GM18873 (cell line): ENCODE measurements at regions not wholly inside any gene's neighbourhood (a gene's known extent, or its start where the extent isn't known, plus 50 kb on each side); places are given as distances from the start of the nearest gene placed in this dataset.

Experiments
- ATAC-seq: cut with Tn5 transposase; IDR thresholded peaks from one replicate; pipeline ENCODE4 v1.9.1; 2021; ENCODE audit warnings: mild to moderate bottlenecking, moderate library complexity, moderate number of reproducible peaks; ENCODE audit not compliant: unreplicated experiment, low FRiP score

DNA sequence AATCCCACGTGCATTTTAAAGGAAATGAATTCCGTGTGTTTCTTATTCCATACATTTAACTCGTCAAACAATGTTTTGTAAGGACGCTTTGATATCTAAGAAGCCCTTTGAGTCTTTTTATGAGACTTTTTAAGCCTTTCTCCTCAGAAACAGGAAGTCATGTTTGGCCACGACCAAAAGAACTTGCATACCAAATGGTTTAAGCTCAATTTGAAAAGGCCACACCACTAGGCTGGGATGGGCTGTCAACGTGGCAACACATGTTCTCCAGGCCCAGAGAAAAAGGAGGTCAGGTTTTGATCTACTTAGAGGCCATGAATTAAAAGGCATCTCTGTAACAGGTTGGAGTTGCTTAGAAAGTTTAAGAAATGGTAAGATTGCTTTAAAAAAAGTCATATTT lies 441.8 kb downstream of the CMPK2 start:
- no peak for ATAC-seq

DNA sequence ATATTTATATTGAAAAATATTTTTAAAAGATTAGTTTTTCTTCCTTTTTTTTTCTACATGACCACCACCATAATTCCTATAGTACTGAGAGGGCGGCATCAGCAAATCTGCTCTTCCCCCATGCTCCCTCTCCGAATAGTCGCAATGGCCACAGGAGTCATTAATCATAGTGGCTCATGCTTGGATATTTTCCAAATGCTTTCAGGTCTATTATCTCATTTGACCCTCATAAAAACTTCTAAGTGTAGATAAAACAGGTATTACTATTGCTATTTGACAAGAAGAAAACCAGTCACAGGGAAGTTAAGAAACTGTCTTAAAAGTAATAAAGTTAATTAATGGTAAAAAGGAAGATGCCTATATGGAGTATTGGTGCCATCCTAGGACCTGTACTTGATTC lies 440.7 kb downstream of the CMPK2 start:
- no peak for ATAC-seq

DNA sequence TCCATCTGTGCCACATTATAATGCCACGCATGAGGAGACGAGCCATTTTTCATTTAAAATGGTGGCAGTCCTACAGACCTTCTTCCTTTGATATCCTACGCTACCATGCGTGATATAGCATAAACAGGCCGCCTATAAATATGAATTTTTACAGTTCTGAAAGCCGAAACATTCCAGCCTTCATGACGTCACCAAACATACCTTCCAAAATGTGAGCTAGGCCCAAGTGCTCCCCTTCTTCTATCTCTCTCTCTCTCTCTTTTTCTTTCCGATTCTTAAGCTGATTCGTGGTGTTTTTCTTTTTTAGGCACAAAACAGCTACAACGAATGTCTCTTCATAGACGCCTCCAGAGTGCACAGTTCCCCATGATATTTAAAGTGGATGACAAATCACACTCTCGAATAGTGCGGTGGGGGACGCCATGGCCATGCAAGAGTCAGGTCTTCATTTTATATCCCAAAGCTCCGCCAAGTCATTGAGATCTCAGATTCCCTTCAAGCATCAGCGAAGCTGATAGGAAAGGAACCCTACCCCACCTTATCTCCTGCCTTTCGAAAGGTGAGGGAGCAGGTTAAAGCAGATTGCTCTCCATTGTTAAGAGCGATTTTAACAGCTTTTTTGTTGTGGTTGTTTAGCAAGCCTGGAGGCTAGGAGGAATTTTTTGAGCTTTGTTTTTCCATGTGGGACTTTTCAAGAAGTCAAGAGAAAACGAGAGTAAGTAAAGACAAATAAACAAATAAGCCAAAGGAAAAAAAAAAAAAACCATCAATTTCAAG lies 436.3 kb downstream of the CMPK2 start:
- ATAC-seq = no peak

DNA sequence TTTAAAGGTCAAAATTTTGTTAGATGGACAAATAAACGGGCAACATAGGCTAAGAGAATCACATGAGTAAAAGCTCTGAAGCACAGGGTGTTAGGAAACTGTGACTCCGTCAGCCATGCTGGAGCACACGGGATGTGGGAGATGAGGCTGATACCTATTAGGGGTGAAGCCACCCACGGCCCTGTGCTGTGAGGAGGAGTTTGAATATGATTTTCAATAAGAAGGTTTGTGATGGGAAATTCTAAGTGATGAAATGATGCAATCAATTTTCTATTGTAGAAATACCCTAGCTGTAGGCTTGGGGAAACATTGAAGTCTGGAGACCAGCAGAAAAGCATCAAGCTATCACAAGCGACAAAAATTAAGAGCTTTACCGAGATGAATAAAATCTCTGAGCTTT lies 431.3 kb downstream of the CMPK2 start:
- no peak for ATAC-seq

DNA sequence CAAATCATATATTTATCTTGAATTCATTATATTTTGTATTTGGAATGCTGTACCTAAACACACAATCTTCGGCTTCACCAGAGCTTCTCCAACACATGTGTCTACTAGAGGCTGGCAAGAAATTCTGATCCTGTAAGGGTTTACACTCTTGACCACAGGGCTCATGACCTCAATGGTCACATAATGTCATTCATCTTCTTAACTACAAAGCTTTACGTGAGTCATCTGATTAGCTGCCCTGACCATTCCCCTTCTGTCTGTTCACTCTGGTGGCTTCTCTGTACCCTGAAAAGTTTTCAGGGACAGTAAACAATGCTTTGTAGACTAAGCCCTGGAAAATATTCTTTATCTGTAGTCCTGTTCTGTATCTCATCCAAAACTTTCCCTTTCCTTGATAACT lies 423.9 kb downstream of the CMPK2 start:
- no peak for ATAC-seq

DNA sequence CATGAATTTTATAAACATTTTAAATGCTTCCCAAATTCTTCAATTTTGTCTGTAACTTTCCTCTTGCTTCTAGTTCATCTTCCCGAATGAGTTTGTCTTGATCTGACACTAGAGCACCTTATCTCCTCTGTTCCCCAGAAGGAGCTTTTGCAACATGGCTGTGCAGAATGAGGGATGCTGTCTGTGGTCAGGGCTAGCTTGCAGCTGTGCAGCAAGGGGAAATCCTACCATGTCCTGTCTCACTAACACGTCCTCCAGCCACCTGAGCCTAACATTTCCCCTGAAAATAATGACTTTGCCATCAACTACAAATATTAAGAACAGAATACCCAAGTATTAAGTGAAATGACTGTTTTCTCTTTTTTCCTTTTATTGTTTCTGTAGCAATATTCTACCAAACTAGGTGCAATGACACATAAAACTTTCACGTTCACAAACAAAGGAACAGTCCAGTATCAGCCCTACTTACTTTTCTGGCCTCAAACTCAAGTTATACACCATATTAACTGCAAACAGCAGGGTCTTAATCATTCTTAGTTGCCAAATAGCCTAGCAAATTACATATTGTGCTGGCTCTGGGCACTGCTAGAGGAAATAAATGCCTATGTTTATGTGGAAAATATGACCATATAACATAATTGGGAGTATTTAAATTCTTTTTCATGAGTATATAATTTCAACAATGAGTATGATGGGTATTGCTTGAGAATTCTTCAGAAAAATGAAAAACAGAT lies 423.3 kb downstream of the CMPK2 start:
- no peak for ATAC-seq

DNA sequence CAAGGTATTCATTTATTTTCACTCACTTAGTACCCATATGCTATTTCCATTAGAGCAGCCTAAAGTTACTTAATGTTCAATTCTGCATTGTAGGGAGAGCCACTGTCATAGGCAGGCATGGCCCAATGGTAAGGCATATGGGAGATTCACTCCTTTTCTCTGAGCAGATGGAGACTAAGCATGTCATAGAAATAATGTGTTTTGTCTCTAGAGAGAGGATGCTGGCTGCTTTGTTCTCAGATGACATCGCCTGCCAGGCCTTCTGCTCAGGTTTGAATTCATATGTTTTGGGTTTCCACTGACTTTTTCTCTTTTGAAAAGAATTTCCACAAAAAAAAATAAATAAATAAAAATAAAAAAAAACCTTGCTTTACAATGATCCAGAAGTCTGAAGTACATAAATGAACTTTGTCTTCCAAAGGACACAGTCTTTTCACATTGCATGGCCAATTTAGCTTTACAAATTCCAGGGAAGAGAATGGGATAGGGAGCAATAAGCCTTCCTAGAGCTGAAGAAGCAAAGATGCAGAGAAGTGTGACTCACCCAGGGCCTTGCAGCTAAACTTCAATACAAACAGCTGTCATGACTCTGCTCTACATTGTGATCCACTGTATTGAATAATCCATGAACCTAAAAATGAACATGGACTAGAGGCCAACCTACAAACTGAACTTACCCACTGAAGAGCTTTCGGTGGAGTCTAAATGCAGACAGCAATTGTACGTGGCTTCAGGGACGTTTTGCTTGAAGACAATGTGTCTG lies 422.5 kb downstream of the CMPK2 start:
- no peak for ATAC-seq

DNA sequence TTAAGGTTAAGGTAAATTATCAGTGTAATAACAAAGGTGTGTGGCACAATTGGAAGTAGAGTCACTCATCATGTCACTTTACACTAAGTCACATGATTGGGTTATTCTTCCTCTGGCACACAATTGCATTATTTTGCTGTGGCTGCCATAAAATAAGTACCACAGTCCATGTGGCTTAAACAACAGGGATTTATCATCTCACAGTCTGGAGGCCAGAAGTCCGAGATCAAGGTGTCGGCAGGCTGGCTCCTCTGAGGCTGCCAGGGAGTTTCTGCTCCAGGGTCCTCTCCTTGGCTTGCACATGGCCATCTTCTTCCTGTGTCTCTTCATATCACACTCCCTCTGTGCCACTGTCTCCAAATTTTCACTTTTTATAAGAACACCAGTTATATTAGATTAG lies 421.2 kb downstream of the CMPK2 start:
- no peak for ATAC-seq

DNA sequence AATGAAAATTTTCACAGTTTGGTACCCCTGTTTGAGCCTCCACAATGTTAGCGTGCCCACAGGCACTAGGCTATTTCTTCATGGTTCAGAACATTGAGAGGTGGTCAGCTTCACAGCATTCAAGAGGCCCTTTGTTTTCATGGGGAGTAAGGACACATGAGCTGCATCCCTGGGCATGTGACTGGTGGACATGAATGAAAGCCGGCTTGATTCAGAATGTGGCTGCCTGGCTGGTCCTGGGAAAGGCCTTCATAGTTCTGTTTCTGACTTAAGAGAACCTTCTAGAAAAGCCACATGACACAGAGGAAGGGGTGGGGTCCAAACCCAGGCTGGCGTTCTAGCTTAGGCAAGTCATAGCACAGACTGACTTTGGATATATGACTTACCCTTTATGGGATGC lies 420.6 kb downstream of the CMPK2 start:
- no peak for ATAC-seq

DNA sequence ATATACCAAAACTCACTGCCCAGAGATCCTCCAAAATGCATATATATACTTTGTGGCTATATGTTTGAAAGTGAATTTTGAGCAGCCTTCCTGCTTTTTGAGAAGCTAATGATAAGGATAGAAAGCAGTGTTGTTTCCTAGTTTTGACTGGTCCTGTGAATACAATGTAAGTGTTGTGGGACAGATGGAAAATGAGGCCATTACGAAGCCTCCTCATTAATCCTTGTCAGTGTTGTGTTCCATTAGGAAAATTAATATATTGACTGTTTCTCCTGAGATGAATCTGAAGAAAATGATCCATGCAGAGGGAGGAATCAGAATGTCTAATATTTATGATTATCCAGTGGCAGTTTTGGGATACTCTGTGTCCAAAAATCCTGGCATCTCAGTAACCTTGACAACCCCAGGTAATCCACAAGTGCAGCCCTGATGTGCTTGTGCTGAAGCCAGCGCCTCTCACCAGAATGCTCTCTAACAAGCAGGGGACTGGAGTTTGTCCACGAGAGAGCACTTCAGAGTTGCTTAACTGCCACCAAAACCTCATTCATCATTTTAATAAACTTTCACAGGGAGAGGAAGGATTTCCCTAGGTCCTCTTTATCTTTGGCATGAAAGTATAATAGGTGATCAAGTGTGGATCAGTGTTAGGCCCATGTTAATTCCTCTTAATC lies 418.6 kb downstream of the CMPK2 start:
- ATAC-seq = no peak

DNA sequence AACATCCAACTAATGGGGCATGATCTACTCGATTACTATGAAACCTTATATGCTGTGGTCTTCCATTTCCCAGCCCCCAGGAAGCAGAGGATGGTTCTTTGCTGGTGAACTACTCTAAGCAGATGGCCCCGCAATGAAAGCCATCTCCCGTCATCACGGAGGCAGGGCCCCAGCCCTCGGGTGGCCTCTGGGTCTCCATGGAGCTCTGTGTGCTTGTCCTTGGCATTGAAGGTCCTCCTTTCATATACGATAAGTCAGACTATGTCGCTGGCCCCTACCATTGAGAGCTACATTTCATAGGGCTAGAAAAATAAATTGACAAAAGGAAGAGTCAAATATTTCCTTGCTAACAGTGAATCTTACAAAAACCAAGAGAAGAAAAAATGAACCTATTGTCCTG lies 416.8 kb downstream of the CMPK2 start:
- no peak for ATAC-seq

DNA sequence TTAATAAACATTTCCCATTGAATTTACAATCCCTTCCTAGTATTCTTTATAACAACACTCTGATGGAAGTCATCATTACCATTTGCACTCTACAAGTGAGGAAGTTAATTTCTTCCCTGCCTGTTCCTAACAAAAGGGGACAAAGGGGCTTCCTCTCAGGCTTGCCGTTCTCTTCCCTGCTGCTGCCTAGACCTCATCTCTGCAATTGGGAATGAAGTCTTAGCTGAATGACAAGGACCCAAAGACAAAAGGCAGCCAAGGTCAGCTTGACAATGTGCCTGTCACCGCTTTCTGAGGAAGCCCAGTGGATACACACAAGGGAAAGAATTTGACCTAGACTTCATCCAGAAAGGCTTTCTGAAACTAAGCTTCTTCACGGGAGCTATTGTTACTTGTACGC lies 416.4 kb downstream of the CMPK2 start:
- no peak for ATAC-seq

DNA sequence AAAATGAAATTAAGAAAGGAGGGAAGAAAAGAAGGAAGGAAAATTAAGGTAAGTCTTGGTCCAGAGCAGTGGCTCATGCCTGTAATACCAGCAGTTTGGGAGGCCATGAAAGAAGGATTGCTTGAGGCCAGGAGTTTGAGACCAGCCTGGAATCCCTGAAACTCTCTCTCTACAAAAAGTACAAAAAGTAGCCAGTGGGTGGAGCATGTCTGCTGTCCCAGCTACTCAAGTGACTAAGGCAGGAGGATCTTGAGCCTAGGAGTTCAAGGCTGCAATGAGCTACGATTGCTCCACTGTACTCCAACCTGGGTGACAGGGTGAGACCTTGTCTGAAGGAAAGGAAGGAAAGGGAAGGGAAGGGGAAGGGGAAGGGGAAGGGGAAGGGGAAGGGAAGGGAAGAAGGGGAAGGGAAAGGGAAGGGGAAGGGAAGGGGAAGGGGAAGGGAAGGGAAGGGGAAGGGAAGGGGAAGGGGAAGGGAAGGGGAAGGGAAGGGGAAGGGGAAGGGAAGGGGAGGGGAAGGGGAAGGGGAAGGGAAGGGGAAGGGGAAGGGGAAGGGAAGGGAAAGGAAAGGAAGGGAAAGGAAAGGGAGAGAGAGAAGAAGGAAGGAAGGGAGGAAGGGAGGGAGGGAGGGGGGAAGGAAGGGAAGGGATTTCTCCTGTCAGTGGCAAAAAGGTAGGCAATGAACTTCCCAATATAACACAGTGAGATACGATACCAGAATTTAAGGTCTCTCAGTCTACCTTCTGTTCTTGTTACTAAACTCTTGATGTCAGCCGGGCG lies 412.8 kb downstream of the CMPK2 start:
- ATAC-seq = no peak

DNA sequence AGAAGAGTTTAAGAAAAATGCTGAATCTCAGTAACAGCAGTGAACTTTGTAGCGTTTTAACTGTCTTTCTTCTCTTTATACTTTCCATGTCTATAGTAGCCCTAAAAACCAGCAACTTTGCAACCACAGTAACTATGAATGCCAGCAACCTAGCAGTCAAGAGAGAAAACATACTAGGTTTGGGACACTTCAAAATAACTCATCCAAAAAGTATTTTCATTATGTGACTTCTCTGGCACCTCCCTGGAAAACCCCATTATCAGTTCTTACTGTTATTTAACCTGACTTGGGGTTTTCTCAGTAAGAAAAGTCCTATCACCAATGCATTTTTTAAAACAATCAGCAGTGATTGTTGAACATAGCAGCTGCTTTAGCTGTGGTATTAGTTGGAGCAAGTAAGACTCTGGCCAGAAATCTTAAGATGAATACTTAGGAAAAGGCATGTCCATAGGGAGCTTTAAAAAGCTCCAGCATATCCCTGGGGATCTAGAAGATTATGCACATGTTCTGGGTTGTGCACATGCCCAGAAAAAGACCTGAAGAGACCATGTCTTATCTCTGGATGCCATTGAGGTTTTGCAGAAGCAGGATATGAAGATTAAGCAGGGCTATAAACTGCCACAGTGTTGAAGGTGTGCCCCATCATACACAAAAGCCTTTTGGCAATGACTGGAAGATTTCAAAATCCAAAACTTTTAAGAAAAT lies 411.3 kb downstream of the CMPK2 start:
- ATAC-seq = no peak

DNA sequence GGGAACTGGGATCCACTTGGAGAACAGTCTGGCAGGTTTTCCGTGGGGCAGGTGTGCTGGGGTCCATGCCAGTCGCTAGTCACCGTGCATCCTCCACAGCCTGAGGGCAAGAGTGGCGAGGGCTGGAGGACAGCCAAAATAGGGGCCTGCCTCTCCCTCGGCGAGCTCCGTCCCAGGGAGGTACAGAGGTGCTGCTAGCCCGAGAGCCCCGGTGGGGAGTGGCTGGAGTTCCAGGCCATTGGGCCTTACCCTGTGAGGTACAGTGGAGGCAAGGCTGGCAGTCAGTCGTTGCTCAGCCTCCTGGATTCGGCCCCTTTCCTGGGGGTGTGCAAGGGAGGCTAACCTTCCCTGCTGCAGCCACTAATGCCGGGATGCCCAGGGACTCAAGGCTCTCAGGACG lies 406.6 kb downstream of the CMPK2 start:
- ATAC-seq = no peak

DNA sequence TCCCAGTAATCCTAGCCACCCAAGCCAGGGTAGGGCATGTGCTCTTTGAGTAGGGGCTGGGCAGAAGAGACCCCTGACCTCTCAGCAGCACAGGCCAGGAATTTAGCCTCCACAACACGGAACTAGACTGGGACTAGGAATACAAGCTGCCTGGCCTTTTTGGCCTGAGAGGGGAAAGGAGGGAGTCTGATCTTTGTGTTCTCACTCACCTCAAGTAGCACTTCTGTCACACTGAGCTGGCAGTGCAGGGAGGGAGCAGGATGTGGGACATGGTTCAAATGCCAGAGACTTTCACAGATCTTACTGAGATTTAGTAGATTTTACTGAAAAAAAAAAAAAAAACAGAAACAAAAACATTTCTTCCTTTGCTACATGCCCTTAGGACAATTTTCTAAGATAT lies 395.2 kb downstream of the CMPK2 start:
- no peak for ATAC-seq

DNA sequence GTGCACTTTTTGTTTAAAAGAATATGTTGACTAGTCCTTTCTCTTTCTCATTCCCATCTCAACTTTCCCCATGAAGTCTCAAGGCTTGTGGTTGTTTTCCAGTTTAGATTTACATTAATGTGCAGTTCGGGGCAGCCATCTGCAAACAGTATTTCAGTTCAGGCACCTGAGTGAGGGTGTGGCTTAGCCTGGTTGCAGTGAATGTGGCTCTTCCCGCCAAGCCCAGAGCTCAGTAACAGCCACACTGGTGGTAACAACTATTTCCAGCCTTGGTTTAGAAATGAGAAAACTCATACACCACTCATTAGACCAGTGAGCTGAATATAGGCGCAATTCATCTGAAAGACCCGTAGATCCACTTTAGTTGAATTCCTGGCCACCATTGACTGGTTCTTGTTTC lies 394.3 kb downstream of the CMPK2 start:
- ATAC-seq = no peak

DNA sequence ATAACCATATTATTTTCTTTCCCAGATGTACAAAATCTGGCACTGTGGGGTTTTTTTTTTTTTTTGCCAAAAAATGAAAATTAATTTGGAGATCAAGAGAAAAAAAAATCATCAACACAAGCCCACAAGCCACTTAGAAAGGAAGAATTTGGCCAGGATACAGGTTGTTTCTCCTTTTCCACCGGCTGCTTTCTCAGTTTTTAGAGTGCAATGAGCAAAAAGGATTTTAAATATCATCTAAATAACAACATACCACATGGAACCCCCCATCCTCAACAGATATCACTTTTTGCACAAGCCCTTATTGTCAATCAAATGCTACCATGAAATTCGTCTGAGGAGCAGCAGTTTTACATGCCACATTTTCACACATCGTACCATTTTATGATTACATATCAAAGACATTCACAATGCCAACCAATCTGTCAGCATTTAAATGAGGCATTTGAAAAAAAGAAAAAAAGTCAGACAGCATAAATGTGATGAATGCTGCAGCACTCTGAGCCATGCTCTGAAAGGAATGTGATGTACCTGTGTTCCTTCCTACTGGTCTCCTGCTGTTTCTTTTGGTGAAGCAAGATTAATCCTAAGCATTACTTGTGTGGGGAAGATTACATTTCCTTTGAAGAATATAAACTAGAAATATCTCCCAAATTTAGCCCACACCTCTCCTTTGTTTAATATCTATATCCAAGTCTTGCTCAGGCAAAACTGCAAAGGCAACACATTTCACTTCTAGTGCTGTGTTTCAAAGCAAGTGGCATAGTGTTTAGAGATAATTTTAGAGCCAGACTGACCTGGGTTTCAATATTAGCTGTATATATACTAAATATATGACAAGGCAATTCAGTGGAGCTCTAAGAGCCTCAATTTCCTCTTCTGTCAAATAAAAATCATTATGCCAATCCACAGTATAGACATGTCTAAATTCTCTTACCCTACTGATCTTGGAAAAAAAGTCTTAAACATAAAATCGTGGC lies 391.3 kb downstream of the CMPK2 start:
- ATAC-seq = no peak
